Fibroblast of mammary gland (primary cell): ENCODE measurements at regions not wholly inside any gene's neighbourhood (a gene's known extent, or its start where the extent isn't known, plus 50 kb on each side); places are given as distances from the start of the nearest gene placed in this dataset.
"Not testable (repeated sequence)": the region's sequence is repeated elsewhere in the genome, so short reads cannot be mapped to it uniquely, and the experiment has no call there.

ENCODE experiments used
- DNase-seq: peaks from one replicate; pipeline ENCODE4 v3.0.0-alpha.2; 2010; ENCODE audit warnings: low read depth
- H3K4me3 ChIP-seq: 2 replicates; pipeline ENCODE4 v1.5.1; 2011; ENCODE audit warnings: low read depth, mild to moderate bottlenecking, low read length, moderate library complexity; ENCODE audit not compliant: control insufficient read depth
- TF ChIP-seq, protein P1 (sequence below): conservative IDR thresholded peaks from 2 replicates; pipeline ENCODE4 v1.5.1; 2011; ENCODE audit warnings: low read depth, low read length, inconsistent platforms; ENCODE audit not compliant: control insufficient read depth, insufficient read depth

DNA sequence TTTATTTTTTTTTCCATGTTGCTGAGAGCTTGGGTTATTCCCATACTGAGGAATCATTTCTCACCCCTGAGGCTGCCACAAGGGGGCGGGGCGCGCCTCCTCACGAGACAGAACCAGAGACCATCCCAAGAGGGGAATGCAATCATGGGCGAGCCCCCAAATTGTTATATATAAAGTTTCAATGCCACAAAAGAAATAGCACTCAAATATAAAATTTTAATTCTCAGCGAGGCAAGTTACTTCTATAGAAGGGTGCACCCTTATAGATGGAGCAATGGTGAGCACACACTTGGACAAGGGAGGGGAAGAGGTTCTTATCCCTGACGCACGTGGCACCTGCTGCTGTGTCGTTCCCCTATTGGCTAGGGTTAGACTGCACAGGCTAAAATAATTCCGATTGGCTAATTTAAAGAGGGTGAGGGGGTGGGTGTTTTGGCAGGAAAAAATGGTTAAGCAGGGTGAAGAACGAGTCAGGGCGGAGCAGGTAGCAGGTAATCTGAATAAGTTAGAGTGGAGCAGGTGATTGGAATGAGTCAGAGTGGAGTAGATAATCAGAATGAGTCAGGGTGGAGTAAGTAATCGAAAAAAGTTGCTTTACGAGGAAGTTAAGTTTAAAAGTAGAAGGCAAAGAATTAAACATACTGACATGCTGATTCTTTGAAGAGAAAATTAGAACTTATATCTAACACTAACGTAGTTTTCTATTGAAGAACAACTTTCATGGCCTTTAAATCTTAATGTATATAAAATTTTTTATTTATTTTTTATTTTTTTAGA, 177.5 kb downstream of the MTCL1 start:
- TF ChIP-seq, protein P1, sequence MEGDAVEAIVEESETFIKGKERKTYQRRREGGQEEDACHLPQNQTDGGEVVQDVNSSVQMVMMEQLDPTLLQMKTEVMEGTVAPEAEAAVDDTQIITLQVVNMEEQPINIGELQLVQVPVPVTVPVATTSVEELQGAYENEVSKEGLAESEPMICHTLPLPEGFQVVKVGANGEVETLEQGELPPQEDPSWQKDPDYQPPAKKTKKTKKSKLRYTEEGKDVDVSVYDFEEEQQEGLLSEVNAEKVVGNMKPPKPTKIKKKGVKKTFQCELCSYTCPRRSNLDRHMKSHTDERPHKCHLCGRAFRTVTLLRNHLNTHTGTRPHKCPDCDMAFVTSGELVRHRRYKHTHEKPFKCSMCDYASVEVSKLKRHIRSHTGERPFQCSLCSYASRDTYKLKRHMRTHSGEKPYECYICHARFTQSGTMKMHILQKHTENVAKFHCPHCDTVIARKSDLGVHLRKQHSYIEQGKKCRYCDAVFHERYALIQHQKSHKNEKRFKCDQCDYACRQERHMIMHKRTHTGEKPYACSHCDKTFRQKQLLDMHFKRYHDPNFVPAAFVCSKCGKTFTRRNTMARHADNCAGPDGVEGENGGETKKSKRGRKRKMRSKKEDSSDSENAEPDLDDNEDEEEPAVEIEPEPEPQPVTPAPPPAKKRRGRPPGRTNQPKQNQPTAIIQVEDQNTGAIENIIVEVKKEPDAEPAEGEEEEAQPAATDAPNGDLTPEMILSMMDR, result peak; percentile 9
- H3K4me3 ChIP-seq, result no peak overlapping the region
- peak; percentile 23 for DNase-seq

DNA sequence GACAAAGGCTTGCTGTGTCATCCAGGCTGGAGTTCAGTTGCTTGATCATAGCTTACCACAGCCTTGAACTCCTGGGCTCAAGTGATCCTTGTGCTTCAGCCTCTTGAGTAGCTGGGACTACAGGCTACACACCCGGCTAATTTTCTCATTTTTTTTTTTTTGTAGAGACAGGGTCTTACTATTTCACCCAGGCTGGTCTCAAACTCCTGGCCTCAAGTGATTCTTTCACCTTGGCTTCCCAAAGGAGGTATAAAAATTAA, 178.0 kb downstream of the MTCL1 start:
- TF ChIP-seq, protein P1, result no peak
- H3K4me3 ChIP-seq, result no peak overlapping the region
- no peak for DNase-seq

DNA sequence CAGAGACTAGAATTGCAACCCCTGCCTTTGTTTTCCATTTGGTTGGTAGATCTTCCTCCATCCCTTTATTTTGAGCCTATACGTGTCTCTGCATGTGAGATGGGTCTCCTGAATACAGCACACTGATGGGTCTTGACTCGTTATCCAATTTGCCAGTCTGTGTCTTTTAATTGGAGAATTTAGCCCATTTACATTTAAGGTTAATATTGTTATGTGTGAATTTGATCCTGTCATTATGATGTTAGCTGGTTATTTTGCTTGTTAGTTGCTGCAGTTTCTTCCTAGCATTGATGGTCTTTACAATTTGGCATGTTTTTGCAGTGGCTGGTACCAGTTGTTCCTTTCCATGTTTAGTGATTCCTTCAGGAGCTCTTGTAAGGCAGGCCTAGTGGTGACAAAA, 182.5 kb downstream of the MTCL1 start:
- H3K4me3 ChIP-seq, DNase-seq: not testable (repeated sequence)

DNA sequence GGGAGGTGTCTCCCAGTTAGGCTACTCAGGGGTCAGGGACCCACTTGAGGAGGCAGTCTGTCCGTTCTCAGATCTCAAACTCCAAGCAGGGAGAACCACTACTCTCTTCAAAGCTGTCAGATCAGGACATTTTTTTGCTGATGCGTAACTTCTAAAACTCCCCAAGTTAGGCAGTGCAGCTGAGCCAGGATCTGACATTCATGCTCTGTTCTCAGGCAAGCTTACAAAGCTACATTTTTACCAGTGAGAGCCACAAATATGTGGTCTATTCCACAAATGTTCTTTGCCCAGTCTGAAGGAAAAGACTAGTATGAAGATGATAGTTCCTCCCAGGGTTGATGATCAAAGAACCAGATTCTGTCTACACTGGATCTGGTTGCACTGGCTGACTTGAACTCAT, 184.1 kb downstream of the MTCL1 start:
- TF ChIP-seq, protein P1, result no peak
- DNase-seq, result no peak
- H3K4me3 ChIP-seq, result no peak overlapping the region

DNA sequence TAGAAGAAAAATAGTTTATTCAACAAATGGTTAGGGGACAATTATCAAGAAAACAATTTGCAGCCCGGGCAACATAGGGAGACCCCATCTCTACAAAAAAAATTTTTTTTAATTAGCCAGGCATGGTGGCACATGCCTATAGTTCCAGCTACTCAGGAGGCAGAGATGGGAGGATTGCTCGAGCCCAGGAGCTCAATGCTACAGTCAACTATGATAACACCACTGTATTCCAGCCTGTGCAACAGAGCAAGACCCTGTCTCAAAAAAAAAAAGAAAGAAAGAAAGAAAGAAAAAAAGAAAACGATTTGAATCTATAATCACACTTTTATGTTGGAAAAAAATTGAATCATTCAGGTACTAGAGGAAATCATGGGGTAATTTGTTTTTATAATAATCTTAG, 185.1 kb downstream of the MTCL1 start:
- not testable (repeated sequence) for DNase-seq, H3K4me3 ChIP-seq

DNA sequence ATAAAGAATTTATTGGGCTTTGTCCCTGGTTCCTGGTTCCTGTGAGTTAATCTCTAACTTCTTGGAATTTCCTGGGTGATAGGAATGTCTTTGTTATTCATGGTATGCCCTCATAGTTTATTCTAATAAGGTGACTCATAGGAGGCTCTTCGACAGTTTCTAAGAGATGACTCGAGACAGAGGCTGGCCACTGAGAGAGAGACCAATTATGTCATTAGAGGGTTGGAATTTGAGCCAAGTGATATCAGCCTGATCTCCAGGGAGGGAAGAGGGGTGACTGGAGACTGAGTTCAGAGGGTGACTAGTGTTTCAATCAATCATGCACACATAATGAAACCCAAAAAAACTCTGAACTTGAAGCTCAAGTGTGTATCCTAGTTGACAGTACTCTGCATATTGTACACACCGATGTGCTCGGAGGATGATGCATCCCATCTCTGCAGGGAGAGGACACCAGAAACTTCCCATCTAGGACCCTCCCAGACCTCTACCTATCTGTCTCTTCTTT, 185.7 kb downstream of the MTCL1 start:
- no peak overlapping the region for H3K4me3 ChIP-seq
- TF ChIP-seq, protein P1, result no peak
- DNase-seq, result peak; percentile 94

DNA sequence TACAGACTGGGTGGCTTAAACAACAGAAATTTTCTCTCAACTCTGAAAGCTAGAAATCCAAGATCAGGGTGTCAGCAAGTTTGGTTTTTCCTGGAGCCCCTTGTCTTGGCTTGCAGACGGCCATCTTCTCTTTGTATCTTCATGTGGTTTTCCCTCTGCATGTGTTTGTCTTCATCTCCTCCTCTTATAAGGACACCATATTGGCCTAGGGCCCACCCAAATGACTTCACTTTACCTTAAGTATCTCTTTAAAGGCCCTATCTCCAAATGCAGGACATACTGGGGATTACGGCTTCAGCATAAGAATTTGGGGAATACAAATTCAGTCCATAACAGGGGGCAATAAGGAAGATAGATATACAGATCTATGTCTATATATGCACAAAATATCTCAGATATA, 187.9 kb downstream of the MTCL1 start:
- no peak for DNase-seq
- no peak overlapping the region for H3K4me3 ChIP-seq
- TF ChIP-seq, protein P1, result no peak

DNA sequence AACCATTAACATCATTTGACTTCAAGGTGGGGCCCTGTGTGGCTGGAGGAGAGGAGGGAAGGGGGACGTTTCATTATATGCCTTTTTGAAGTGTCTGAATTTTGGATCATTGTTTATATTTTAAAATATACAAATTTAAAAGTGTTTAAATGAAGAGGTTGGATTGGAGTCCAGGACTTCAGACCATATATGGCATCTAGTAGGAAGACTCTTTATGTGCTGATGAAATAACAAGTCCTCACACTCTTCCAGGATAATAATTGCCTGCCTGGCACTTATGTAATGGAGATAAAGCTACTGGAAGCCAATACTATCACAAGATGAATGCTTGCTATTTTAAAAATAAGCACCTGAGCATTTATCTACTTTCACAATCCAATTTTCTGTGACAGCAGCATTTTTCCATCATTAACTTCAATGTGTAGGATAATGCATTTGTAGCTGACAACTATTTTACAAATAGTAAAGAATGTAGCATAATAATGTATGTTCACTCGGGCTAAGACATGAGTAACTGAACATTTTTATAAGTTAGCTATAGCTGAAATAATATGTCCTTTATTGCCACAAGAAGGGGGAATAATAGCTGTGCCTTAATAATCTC, 188.4 kb downstream of the MTCL1 start:
- no peak for DNase-seq
- no peak overlapping the region for H3K4me3 ChIP-seq
- TF ChIP-seq, protein P1, result no peak
